ENCODE measurements at regions not wholly inside any gene's neighbourhood (a gene's known extent, or its start where the extent isn't known, plus 50 kb on each side); places are given as distances from the start of the nearest gene placed in this dataset.

- Mint-ChIP-seq H3K4me3 (no peak overlapping the region), H3K27me3 (peaks cover 0 to 6% (median 0%) of the 10 kb centered on the region in 5 donors)
- H3K27ac ChIP-seq (ENCODE audit: low read depth, low read length), result no peak overlapping the region
Observed at GRCh38 chr11:16554361-16554760, 184.1 kb upstream of the C11orf58 start.

GRCh38 chr11:16547879-16548278, 190.6 kb upstream of the C11orf58 start:
- no peak overlapping the region for H3K4me3 Mint-ChIP-seq
- H3K9me3 ChIP-seq (ENCODE audit: control insufficient read depth in 2 of 3, low read length in 3 of 3), result no peaks in the 10 kb centered on the region
- no peaks in the 10 kb centered on the region for H3K36me3 ChIP-seq (ENCODE audit: control insufficient read depth in 2 of 3, insufficient read depth in 3 of 3, low read length in 3 of 3)
- H3K27ac ChIP-seq (ENCODE audit: low read depth, low read length), result no peak overlapping the region
- H3K4me1 Mint-ChIP-seq, result no peaks in the 10 kb centered on the region
- CTCF ChIA-PET, result no interaction called here
- no peaks in the 10 kb centered on the region for H3K4me1 ChIP-seq (ENCODE audit: control insufficient read depth in 2 of 2, insufficient read depth in 2 of 2, low read length in 2 of 2)
- no peak overlapping the region for H3K27ac Mint-ChIP-seq
- H3K27me3 ChIP-seq (ENCODE audit: control insufficient read depth in 2 of 2, insufficient read depth in 2 of 2, low read length in 2 of 2), result no peaks in the 10 kb centered on the region
- POLR2A ChIA-PET, result no interaction called here
- DNase-seq (no peak), ATAC-seq (no peak)
- H3K36me3 Mint-ChIP-seq, result no peaks in the 10 kb centered on the region
- peaks cover 0 to 16% (median 7%) of the 10 kb centered on the region in 11 donors for H3K9me3 Mint-ChIP-seq
- H3K27me3 Mint-ChIP-seq, result no peaks in the 10 kb centered on the region
- intact Hi-C loops (cut with micrococcal nuclease), result no loop called here
- H3K4me3 ChIP-seq (ENCODE audit: low read length), result no peak overlapping the region

More at GRCh38 chr11:16554361-16554760, 184.1 kb upstream of the C11orf58 start:
- DNase-seq (no peak), ATAC-seq (no peak)
- no peaks in the 10 kb centered on the region for H3K4me1 ChIP-seq (ENCODE audit: control insufficient read depth in 2 of 2, insufficient read depth in 2 of 2, low read length in 2 of 2)
- intact Hi-C loops (cut with micrococcal nuclease), result no loop called here
- Mint-ChIP-seq H3K36me3 (no peaks in the 10 kb centered on the region), H3K9me3 (peaks cover 0 to 6% (median 0%) of the 10 kb centered on the region in 11 donors), H3K27ac (no peak overlapping the region), H3K4me1 (no peaks in the 10 kb centered on the region)
- H3K4me3 ChIP-seq (ENCODE audit: low read length), result no peak overlapping the region
- H3K36me3 ChIP-seq (ENCODE audit: control insufficient read depth in 2 of 3, insufficient read depth in 3 of 3, low read length in 3 of 3), result no peaks in the 10 kb centered on the region
- POLR2A ChIA-PET, result no interaction called here
- no peaks in the 10 kb centered on the region for H3K9me3 ChIP-seq (ENCODE audit: control insufficient read depth in 2 of 3, low read length in 3 of 3)
- CTCF ChIA-PET, result no interaction called here
- H3K27me3 ChIP-seq (ENCODE audit: control insufficient read depth in 2 of 2, insufficient read depth in 2 of 2, low read length in 2 of 2), result no peaks in the 10 kb centered on the region

- ChIA-PET POLR2A (no interaction called here), CTCF (no interaction called here)
- DNase-seq (no peak), ATAC-seq (no peak)
- Histone ChIP-seq H3K36me3 (ENCODE audit: control insufficient read depth in 2 of 3, insufficient read depth in 3 of 3, low read length in 3 of 3) (no peaks in the 10 kb centered on the region), H3K4me1 (ENCODE audit: control insufficient read depth in 2 of 2, insufficient read depth in 2 of 2, low read length in 2 of 2) (no peaks in the 10 kb centered on the region), H3K27ac (ENCODE audit: low read depth, low read length) (no peak overlapping the region), H3K4me3 (ENCODE audit: low read length) (no peak overlapping the region), H3K9me3 (ENCODE audit: control insufficient read depth in 2 of 3, low read length in 3 of 3) (no peaks in the 10 kb centered on the region), H3K27me3 (ENCODE audit: control insufficient read depth in 2 of 2, insufficient read depth in 2 of 2, low read length in 2 of 2) (no peaks in the 10 kb centered on the region)
- H3K4me1 Mint-ChIP-seq, result no peaks in the 10 kb centered on the region
- no peak overlapping the region for H3K27ac Mint-ChIP-seq
- peaks cover 0 to 25% (median 15%) of the 10 kb centered on the region in 11 donors for H3K9me3 Mint-ChIP-seq
- H3K4me3 Mint-ChIP-seq, result no peak overlapping the region
- no peaks in the 10 kb centered on the region for H3K27me3 Mint-ChIP-seq
- intact Hi-C loops (cut with micrococcal nuclease), result no loop called here
- H3K36me3 Mint-ChIP-seq, result no peaks in the 10 kb centered on the region
Observed at GRCh38 chr11:16543642-16544041, 187.3 kb upstream of the SOX6 start.

GRCh38 chr11:16542353-16542752, 186.0 kb upstream of the SOX6 start:
- H3K27ac ChIP-seq (ENCODE audit: low read depth, low read length), result no peak overlapping the region
- H3K36me3 Mint-ChIP-seq, result no peaks in the 10 kb centered on the region
- no peaks in the 10 kb centered on the region for H3K4me1 ChIP-seq (ENCODE audit: control insufficient read depth in 2 of 2, insufficient read depth in 2 of 2, low read length in 2 of 2)
- H3K27ac Mint-ChIP-seq, result no peak overlapping the region
- no peaks in the 10 kb centered on the region for H3K27me3 Mint-ChIP-seq
- H3K4me3 Mint-ChIP-seq, result no peak overlapping the region
- POLR2A ChIA-PET, result no interaction called here
- H3K4me1 Mint-ChIP-seq, result no peaks in the 10 kb centered on the region
- H3K9me3 Mint-ChIP-seq, result peaks cover 0 to 22% (median 18%) of the 10 kb centered on the region in 11 donors
- no peaks in the 10 kb centered on the region for H3K27me3 ChIP-seq (ENCODE audit: control insufficient read depth in 2 of 2, insufficient read depth in 2 of 2, low read length in 2 of 2)
- no peak overlapping the region for H3K4me3 ChIP-seq (ENCODE audit: low read length)
- no peaks in the 10 kb centered on the region for H3K36me3 ChIP-seq (ENCODE audit: control insufficient read depth in 2 of 3, insufficient read depth in 3 of 3, low read length in 3 of 3)
- no peaks in the 10 kb centered on the region for H3K9me3 ChIP-seq (ENCODE audit: control insufficient read depth in 2 of 3, low read length in 3 of 3)
- intact Hi-C loops (cut with micrococcal nuclease), result no loop called here
- no peak for ATAC-seq
- CTCF ChIA-PET, result no interaction called here
- DNase-seq, result no peak

- Histone ChIP-seq H3K27ac (ENCODE audit: low read depth, low read length) (no peak overlapping the region), H3K4me3 (ENCODE audit: low read length) (no peak overlapping the region), H3K9me3 (ENCODE audit: control insufficient read depth in 2 of 3, low read length in 3 of 3) (no peaks in the 10 kb centered on the region), H3K36me3 (ENCODE audit: control insufficient read depth in 2 of 3, insufficient read depth in 3 of 3, low read length in 3 of 3) (no peaks in the 10 kb centered on the region), H3K4me1 (ENCODE audit: control insufficient read depth in 2 of 2, insufficient read depth in 2 of 2, low read length in 2 of 2) (no peaks in the 10 kb centered on the region), H3K27me3 (ENCODE audit: control insufficient read depth in 2 of 2, insufficient read depth in 2 of 2, low read length in 2 of 2) (no peaks in the 10 kb centered on the region)
- intact Hi-C loops (cut with micrococcal nuclease), result no loop called here
- ChIA-PET CTCF (no interaction called here), POLR2A (no interaction called here)
- no peaks in the 10 kb centered on the region for H3K27me3 Mint-ChIP-seq
- H3K4me3 Mint-ChIP-seq, result no peak overlapping the region
- H3K9me3 Mint-ChIP-seq, result peaks cover 0 to 23% (median 11%) of the 10 kb centered on the region in 11 donors
- no peak overlapping the region for H3K27ac Mint-ChIP-seq
- H3K4me1 Mint-ChIP-seq, result no peaks in the 10 kb centered on the region
- no peaks in the 10 kb centered on the region for H3K36me3 Mint-ChIP-seq
- ATAC-seq (no peak), DNase-seq (no peak)
Observed at GRCh38 chr11:16536513-16536912, 180.2 kb upstream of the SOX6 start.

GRCh38 chr11:16528639-16529038, 172.3 kb upstream of the SOX6 start:
- no peak overlapping the region for H3K27ac ChIP-seq (ENCODE audit: low read depth, low read length)
- no peak for ATAC-seq
- CTCF ChIA-PET, result no interaction called here
- no peaks in the 10 kb centered on the region for H3K27me3 ChIP-seq (ENCODE audit: control insufficient read depth in 2 of 2, insufficient read depth in 2 of 2, low read length in 2 of 2)
- POLR2A ChIA-PET, result no interaction called here
- H3K9me3 Mint-ChIP-seq, result peaks cover 0 to 6% (median 0%) of the 10 kb centered on the region in 11 donors
- H3K4me3 Mint-ChIP-seq, result no peak overlapping the region
- DNase-seq, result no peak
- no peaks in the 10 kb centered on the region for H3K9me3 ChIP-seq (ENCODE audit: control insufficient read depth in 2 of 3, low read length in 3 of 3)
- H3K27me3 Mint-ChIP-seq, result no peaks in the 10 kb centered on the region
- H3K4me1 Mint-ChIP-seq, result no peaks in the 10 kb centered on the region
- intact Hi-C loops (cut with micrococcal nuclease), result no loop called here
- no peak overlapping the region for H3K27ac Mint-ChIP-seq
- H3K4me3 ChIP-seq (ENCODE audit: low read length), result no peak overlapping the region
- no peaks in the 10 kb centered on the region for H3K36me3 ChIP-seq (ENCODE audit: control insufficient read depth in 2 of 3, insufficient read depth in 3 of 3, low read length in 3 of 3)
- no peaks in the 10 kb centered on the region for H3K4me1 ChIP-seq (ENCODE audit: control insufficient read depth in 2 of 2, insufficient read depth in 2 of 2, low read length in 2 of 2)
- no peaks in the 10 kb centered on the region for H3K36me3 Mint-ChIP-seq

GRCh38 chr11:16527525-16528246, 171.3 kb upstream of the SOX6 start:
- CTCF ChIA-PET, result no interaction called here
- no peaks in the 10 kb centered on the region for H3K27me3 Mint-ChIP-seq
- H3K27ac Mint-ChIP-seq, result no peak overlapping the region
- H3K36me3 Mint-ChIP-seq, result no peaks in the 10 kb centered on the region
- H3K9me3 Mint-ChIP-seq, result peaks cover 0 to 8% (median under 1%) of the 10 kb centered on the region in 11 donors
- Histone ChIP-seq H3K27me3 (ENCODE audit: control insufficient read depth in 2 of 2, insufficient read depth in 2 of 2, low read length in 2 of 2) (no peaks in the 10 kb centered on the region), H3K36me3 (ENCODE audit: control insufficient read depth in 2 of 3, insufficient read depth in 3 of 3, low read length in 3 of 3) (no peaks in the 10 kb centered on the region), H3K4me3 (ENCODE audit: low read length) (no peak overlapping the region), H3K9me3 (ENCODE audit: control insufficient read depth in 2 of 3, low read length in 3 of 3) (no peaks in the 10 kb centered on the region), H3K27ac (ENCODE audit: low read depth, low read length) (no peak overlapping the region), H3K4me1 (ENCODE audit: control insufficient read depth in 2 of 2, insufficient read depth in 2 of 2, low read length in 2 of 2) (no peaks in the 10 kb centered on the region)
- POLR2A ChIA-PET, result no interaction called here
- H3K4me3 Mint-ChIP-seq, result no peak overlapping the region
- no peaks in the 10 kb centered on the region for H3K4me1 Mint-ChIP-seq
- ATAC-seq (no peak), DNase-seq (no peak)
- intact Hi-C loops (cut with micrococcal nuclease), result no loop called here

All from naive thymus-derived CD4-positive, alpha-beta T cell (primary cell).